ENCODE measurements at regions not wholly inside any gene's neighbourhood (a gene's known extent, or its start where the extent isn't known, plus 50 kb on each side); places are given as distances from the start of the nearest gene placed in this dataset.

DNA sequence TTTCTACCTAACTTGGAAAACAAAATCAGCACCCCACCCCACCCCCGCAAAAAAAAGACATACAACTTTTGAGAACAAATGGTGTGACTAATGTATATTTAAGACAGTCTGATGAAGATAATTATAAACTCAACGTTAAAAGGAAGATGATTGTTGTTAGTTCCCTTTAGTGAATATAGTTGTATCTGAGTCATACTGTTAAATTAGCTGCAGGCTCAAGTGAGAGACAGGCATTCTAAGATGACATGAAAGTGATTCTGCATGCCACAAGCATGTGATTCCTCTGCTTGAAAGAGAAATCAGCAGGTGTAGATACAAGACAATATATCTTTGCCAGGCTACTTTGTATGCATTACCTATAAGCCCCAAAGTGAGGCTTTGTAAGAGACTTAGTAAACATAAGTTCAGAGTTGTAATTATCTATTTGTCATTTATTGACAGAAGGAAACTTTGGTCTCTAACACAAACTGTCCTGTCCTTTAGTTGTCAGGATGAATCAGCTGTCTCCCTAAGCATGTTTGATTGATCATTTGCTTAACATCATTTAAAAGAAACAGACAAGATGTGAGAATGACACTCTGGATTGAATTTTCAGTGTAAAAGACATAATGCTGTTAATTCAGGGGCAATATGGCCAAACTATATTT is 319.4 kb upstream of the HTR2A start:
- TF ChIP-seq POLR2A (IDR thresholded peaks at IDR 0.05) (no peak), POLR2AphosphoS5 (IDR thresholded peaks at IDR 0.05) (no peak)
- TF ChIP-seq, protein P1, sequence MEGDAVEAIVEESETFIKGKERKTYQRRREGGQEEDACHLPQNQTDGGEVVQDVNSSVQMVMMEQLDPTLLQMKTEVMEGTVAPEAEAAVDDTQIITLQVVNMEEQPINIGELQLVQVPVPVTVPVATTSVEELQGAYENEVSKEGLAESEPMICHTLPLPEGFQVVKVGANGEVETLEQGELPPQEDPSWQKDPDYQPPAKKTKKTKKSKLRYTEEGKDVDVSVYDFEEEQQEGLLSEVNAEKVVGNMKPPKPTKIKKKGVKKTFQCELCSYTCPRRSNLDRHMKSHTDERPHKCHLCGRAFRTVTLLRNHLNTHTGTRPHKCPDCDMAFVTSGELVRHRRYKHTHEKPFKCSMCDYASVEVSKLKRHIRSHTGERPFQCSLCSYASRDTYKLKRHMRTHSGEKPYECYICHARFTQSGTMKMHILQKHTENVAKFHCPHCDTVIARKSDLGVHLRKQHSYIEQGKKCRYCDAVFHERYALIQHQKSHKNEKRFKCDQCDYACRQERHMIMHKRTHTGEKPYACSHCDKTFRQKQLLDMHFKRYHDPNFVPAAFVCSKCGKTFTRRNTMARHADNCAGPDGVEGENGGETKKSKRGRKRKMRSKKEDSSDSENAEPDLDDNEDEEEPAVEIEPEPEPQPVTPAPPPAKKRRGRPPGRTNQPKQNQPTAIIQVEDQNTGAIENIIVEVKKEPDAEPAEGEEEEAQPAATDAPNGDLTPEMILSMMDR (IDR thresholded peaks at IDR 0.05), result no peak
